T-helper 2 cell treated with Interferon-gamma antibody and Interleukin-4, amounts not matched to agents 5 μg/mL and 100 μg/mL, for 36 hours (primary cell): ENCODE measurements at regions not wholly inside any gene's neighbourhood (a gene's known extent, or its start where the extent isn't known, plus 50 kb on each side); places are given as distances from the start of the nearest gene placed in this dataset.

Experiments used
- DNase-seq: peaks from one replicate; pipeline ENCODE4 v3.0.0; 2021; ENCODE audit warnings: low spot score
- H3K27ac Mint-ChIP-seq: one replicate; pipeline ENCODE4 v1.8.0; 2021; ENCODE audit warnings: mild to moderate bottlenecking, mixed read lengths
- H3K27me3 Mint-ChIP-seq: one replicate; pipeline ENCODE4 v1.8.0; 2021; ENCODE audit warnings: low read depth, mixed read lengths
- H3K36me3 Mint-ChIP-seq: one replicate; pipeline ENCODE4 v1.8.0; 2021; ENCODE audit warnings: low read depth, mixed read lengths
- H3K4me1 Mint-ChIP-seq: one replicate; pipeline ENCODE4 v1.8.0; 2021; ENCODE audit warnings: low read depth, mixed read lengths
- H3K4me3 Mint-ChIP-seq: one replicate; pipeline ENCODE4 v1.8.0; 2022; ENCODE audit warnings: mild to moderate bottlenecking, moderate library complexity, mixed read lengths
- H3K9me3 Mint-ChIP-seq: one replicate; pipeline ENCODE4 v1.8.0; 2021; ENCODE audit warnings: mixed read lengths

- no peaks in the 10 kb centered on the region for H3K36me3 Mint-ChIP-seq
- no peaks in the 10 kb centered on the region for H3K27me3 Mint-ChIP-seq
- H3K4me3 Mint-ChIP-seq, result no peak overlapping the region
- H3K9me3 Mint-ChIP-seq, result no peaks in the 10 kb centered on the region
- H3K4me1 Mint-ChIP-seq, result no peaks in the 10 kb centered on the region
- no peak overlapping the region for H3K27ac Mint-ChIP-seq
- no peak for DNase-seq
These were observed 382.7 kb downstream of the C6orf118 start for GRCh38 chr6:164926686-164927085.

- H3K36me3 Mint-ChIP-seq, result no peaks in the 10 kb centered on the region
- H3K27ac Mint-ChIP-seq, result no peak overlapping the region
- no peak overlapping the region for H3K4me3 Mint-ChIP-seq
- DNase-seq, result no peak
- no peaks in the 10 kb centered on the region for H3K4me1 Mint-ChIP-seq
- H3K27me3 Mint-ChIP-seq, result no peaks in the 10 kb centered on the region
- no peaks in the 10 kb centered on the region for H3K9me3 Mint-ChIP-seq
These were observed 383.5 kb downstream of the C6orf118 start for GRCh38 chr6:164925681-164926530.

DNA sequence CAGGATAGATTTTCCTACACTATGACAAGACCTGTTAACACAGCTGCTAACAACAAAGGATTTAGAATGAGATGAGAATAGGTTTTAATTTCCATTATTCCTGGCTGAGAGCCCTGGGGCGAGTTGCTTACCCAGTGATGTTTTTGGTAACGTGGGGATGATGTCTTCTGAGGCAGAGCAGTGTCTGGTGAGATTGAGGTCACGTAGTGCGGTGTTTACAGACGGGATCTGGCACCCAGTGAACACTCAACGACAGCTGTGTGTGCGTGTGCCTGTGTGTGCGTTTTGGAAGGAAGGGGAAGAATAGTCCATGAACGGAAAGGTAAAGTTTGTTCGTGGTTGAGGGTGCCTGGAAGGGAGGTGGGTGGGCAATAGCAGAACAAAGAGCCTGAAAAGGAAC is 384.7 kb downstream of the C6orf118 start:
- H3K9me3 Mint-ChIP-seq, result no peaks in the 10 kb centered on the region
- no peak overlapping the region for H3K27ac Mint-ChIP-seq

GRCh38 chr6:164917211-164917610 is 392.2 kb downstream of the C6orf118 start:
- Mint-ChIP-seq H3K36me3 (no peaks in the 10 kb centered on the region), H3K4me3 (no peak overlapping the region), H3K4me1 (no peaks in the 10 kb centered on the region), H3K27ac (no peak overlapping the region), H3K9me3 (peaks cover 13% of the 10 kb centered on the region), H3K27me3 (no peaks in the 10 kb centered on the region)
- no peak for DNase-seq

More for the DNA sequence above, 384.7 kb downstream of the C6orf118 start:
- Mint-ChIP-seq H3K4me1 (no peaks in the 10 kb centered on the region), H3K4me3 (no peak overlapping the region), H3K36me3 (no peaks in the 10 kb centered on the region), H3K27me3 (no peaks in the 10 kb centered on the region)
- no peak for DNase-seq

DNA sequence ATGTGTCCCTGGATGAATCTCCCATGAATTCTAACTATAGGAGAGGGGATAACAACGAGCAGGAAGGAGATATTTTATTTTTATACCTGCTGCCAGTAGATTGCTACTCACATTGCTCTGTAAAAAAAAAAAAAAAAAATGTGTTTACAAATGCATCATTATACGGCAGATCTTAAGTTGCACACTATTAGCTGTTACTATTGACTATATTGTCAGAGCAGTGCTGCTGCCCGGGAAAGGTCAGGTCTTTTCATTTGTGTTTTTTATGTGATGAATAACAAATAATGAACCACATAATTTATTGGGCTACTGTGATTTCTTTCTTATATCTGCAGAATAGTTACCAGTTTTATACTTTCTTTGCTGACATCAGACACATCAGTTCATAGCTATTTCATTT is 393.3 kb downstream of the C6orf118 start:
- Mint-ChIP-seq H3K9me3 (peaks cover 13% of the 10 kb centered on the region), H3K4me3 (no peak overlapping the region), H3K27me3 (no peaks in the 10 kb centered on the region), H3K36me3 (no peaks in the 10 kb centered on the region), H3K4me1 (no peaks in the 10 kb centered on the region), H3K27ac (no peak overlapping the region)
- no peak for DNase-seq

- Mint-ChIP-seq H3K9me3 (peaks cover 4% of the 10 kb centered on the region), H3K4me1 (no peaks in the 10 kb centered on the region), H3K36me3 (no peaks in the 10 kb centered on the region), H3K27me3 (no peaks in the 10 kb centered on the region), H3K27ac (no peak overlapping the region), H3K4me3 (no peak overlapping the region)
- DNase-seq, result no peak
These were observed 397.4 kb downstream of the C6orf118 start for GRCh38 chr6:164911873-164912580.

GRCh38 chr6:164911151-164911550 is 398.3 kb downstream of the C6orf118 start:
- H3K27me3 Mint-ChIP-seq, result no peaks in the 10 kb centered on the region
- peaks cover 3% of the 10 kb centered on the region for H3K9me3 Mint-ChIP-seq
- H3K4me1 Mint-ChIP-seq, result no peaks in the 10 kb centered on the region
- no peak overlapping the region for H3K4me3 Mint-ChIP-seq
- no peak for DNase-seq
- H3K36me3 Mint-ChIP-seq, result no peaks in the 10 kb centered on the region
- no peak overlapping the region for H3K27ac Mint-ChIP-seq

- H3K9me3 Mint-ChIP-seq, result no peaks in the 10 kb centered on the region
These were observed 402.6 kb downstream of the C6orf118 start for GRCh38 chr6:164906766-164907165.

DNA sequence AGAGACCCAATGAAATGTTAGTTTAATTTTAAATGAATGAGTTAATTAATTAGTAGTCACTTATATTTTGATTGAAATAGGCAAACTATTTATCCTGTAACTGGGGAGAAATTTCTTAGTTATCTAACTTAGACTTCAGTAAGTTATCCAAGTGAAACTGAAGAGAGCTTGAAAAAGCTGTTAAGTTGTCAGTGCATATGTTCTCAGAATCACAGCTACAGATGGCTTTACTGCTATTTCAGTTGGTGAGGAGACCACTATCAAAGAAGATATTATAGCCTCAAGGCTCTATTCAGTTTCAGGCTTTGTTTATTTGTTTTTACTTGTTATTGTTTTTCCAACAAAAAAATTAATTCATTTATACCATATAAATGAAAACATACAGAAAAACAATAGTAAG is 404.1 kb downstream of the C6orf118 start:
- no peaks in the 10 kb centered on the region for H3K4me1 Mint-ChIP-seq
- H3K9me3 Mint-ChIP-seq, result no peaks in the 10 kb centered on the region
- no peak for DNase-seq
- H3K27me3 Mint-ChIP-seq, result no peaks in the 10 kb centered on the region
- H3K4me3 Mint-ChIP-seq, result no peak overlapping the region
- H3K27ac Mint-ChIP-seq, result no peak overlapping the region
- H3K36me3 Mint-ChIP-seq, result no peaks in the 10 kb centered on the region

More at GRCh38 chr6:164906766-164907165, 402.6 kb downstream of the C6orf118 start:
- no peak overlapping the region for H3K4me3 Mint-ChIP-seq
- H3K36me3 Mint-ChIP-seq, result no peaks in the 10 kb centered on the region
- no peak for DNase-seq
- H3K27ac Mint-ChIP-seq, result no peak overlapping the region
- no peaks in the 10 kb centered on the region for H3K4me1 Mint-ChIP-seq
- H3K27me3 Mint-ChIP-seq, result no peaks in the 10 kb centered on the region

GRCh38 chr6:164898412-164898811 is 411.0 kb downstream of the C6orf118 start:
- H3K36me3 Mint-ChIP-seq, result no peaks in the 10 kb centered on the region
- no peaks in the 10 kb centered on the region for H3K27me3 Mint-ChIP-seq
- H3K9me3 Mint-ChIP-seq, result peaks cover 31% of the 10 kb centered on the region

DNA sequence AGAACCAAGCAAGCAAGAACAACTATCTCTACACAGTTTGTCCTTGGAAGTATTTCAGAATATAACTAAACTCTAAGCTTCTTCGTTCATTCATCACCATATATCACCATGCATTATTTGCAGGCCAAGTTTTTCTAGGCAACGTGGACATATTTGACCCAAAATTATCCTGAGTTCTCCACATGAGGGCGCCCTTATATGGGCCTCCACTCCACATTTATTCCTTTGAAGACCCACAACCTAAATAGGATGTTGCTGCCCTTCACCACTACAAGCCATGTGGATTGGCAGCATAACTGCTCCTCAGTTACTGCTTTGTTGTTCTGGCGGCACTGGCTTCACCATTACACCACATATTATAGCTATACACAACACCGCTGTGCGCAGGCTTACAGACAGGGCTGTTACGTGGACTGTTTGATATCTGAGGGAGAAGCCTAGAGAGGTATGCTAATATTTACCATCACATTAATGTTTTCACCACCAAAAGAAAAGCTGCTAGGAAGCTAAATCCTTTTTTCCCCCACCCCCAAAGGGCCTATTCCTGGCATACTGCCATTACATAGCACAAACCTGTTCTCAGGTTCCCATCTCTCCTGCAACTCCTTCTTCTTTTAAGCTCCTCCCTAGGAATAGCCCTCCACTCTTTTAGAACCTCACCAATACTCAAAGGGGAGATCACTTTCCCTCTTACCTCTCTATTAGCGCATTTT is 411.7 kb downstream of the C6orf118 start:
- Mint-ChIP-seq H3K9me3 (peaks cover 31% of the 10 kb centered on the region), H3K27me3 (no peaks in the 10 kb centered on the region), H3K4me3 (no peak overlapping the region), H3K36me3 (no peaks in the 10 kb centered on the region), H3K4me1 (no peaks in the 10 kb centered on the region), H3K27ac (no peak overlapping the region)
- no peak for DNase-seq

More at GRCh38 chr6:164898412-164898811, 411.0 kb downstream of the C6orf118 start:
- no peak overlapping the region for H3K4me3 Mint-ChIP-seq
- no peak for DNase-seq
- no peak overlapping the region for H3K27ac Mint-ChIP-seq
- H3K4me1 Mint-ChIP-seq, result no peaks in the 10 kb centered on the region

DNA sequence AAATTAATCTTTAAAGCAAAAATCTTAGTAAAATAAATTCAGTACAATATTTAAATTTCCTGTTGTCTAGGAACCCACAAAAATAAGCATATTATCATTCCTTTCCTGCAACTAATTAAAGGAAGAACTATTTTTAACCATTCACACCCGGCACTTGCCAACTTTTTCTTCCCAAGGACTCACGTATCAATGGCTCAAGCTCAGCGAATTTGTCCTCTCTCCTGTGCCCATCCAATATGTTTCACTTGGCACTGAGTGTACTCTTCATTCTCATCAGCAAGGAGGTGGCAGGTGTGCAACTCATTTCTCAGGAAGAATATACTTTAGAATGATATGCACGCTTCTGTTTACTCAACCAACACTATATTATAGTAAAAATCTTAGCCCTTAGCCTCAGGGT is 419.4 kb downstream of the C6orf118 start:
- no peak overlapping the region for H3K27ac Mint-ChIP-seq
- H3K36me3 Mint-ChIP-seq, result no peaks in the 10 kb centered on the region
- H3K4me1 Mint-ChIP-seq, result no peaks in the 10 kb centered on the region
- H3K4me3 Mint-ChIP-seq, result no peak overlapping the region
- no peak for DNase-seq
- peaks cover 17% of the 10 kb centered on the region for H3K9me3 Mint-ChIP-seq
- no peaks in the 10 kb centered on the region for H3K27me3 Mint-ChIP-seq

DNA sequence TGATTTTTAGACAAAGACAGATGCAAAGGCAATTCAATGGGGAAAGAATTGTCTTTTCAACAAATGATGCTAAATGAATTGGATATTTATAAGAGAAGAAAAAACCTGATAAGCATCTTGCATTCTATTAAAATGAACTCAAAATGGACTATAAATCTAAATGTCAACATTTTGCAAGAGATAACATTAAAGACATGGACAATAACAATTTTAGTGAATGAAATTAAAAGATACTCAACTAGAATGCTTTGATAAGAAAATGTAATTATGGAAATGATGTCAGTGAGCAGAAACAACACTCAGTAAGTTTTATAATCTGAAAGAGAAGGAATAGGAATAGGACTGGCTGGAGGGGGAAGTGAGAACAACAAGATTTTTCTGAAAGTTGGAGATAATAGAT is 421.7 kb downstream of the C6orf118 start:
- no peak overlapping the region for H3K4me3 Mint-ChIP-seq

DNA sequence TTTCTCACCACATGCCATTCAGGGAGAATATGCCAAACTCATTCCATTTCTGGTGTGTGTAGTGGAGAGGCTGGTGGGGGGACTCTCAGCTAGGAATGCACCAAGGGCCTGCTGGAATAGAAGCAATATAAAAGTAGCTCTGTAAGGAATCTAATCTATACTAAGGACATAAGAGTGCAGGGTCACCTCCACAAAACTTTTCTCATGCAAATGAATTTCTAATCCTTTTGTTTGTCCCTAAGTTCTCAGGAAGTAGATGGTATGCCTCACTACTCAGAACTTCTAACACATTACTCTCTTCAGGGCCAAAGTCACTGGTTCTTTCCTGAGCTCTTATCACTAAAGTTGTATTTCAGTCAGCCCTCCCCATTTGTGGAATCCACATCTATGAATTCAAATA is 427.2 kb downstream of the C6orf118 start:
- H3K4me1 Mint-ChIP-seq, result no peaks in the 10 kb centered on the region
- no peak overlapping the region for H3K27ac Mint-ChIP-seq
- no peak overlapping the region for H3K4me3 Mint-ChIP-seq
- peaks cover 9% of the 10 kb centered on the region for H3K9me3 Mint-ChIP-seq
- H3K36me3 Mint-ChIP-seq, result no peaks in the 10 kb centered on the region
- H3K27me3 Mint-ChIP-seq, result no peaks in the 10 kb centered on the region
- no peak for DNase-seq

More for the DNA sequence above, 421.7 kb downstream of the C6orf118 start:
- Mint-ChIP-seq H3K27ac (no peak overlapping the region), H3K9me3 (peaks cover 9% of the 10 kb centered on the region), H3K4me1 (no peaks in the 10 kb centered on the region), H3K36me3 (no peaks in the 10 kb centered on the region), H3K27me3 (no peaks in the 10 kb centered on the region)
- no peak for DNase-seq
